Mucosa of descending colon (tissue), 3 donors: ENCODE measurements at regions not wholly inside any gene's neighbourhood (a gene's known extent, or its start where the extent isn't known, plus 50 kb on each side); places are given as distances from the start of the nearest gene placed in this dataset.
A peak's percentile ranks its signal among the peaks of the same experiment; 100 is the strongest.
"Not testable (repeated sequence)": the region's sequence is repeated elsewhere in the genome, so short reads cannot be mapped to it uniquely, and the experiment has no call there.

Experiments
- ATAC-seq: fragments of 200-7000 bp; cut with Tn5 transposase; one replicate; pipeline ENCODE4 v1.9.1; 2020; ENCODE audit warnings: mild to moderate bottlenecking, moderate library complexity
- DNase-seq, 3 donors: peaks; one replicate each; pipeline ENCODE4 v3.0.0-alpha.2; 2020
- H3K36me3 ChIP-seq: fragments of 200-600 bp; one replicate; pipeline ENCODE4 v1.8.0; 2021; ENCODE audit warnings: low read depth, mild to moderate bottlenecking
- H3K4me1 ChIP-seq: fragments of 200-600 bp; one replicate; pipeline ENCODE4 v1.8.0; 2021; ENCODE audit warnings: low read depth, mild to moderate bottlenecking
- H3K4me3 ChIP-seq: fragments of 200-600 bp; one replicate; pipeline ENCODE4 v1.8.0; 2021; ENCODE audit warnings: mild to moderate bottlenecking
- H3K9me3 ChIP-seq: fragments of 200-600 bp; one replicate; pipeline ENCODE4 v1.8.0; 2021; ENCODE audit warnings: mild to moderate bottlenecking
- intact Hi-C, 2 donors: fragments of 100-400 bp; cut with DNase I in 1 of 2; cut with micrococcal nuclease in 1 of 2; formaldehyde crosslinking; loops; one replicate each; pipeline versions ENCODE4 v1.11.0 to v1.11.1; 2022; cut with DNase I, micrococcal nuclease
- TF ChIP-seq, protein P1 (sequence below): fragments of 200-600 bp; IDR thresholded peaks from one replicate; pipeline ENCODE4 v1.8.0; 2022; ENCODE audit warnings: antibody characterized with exemption, mild to moderate bottlenecking
- donor health status: DM: no; HTN: no; CAD: no; lungs with moderate emphysema.
- donor health status: DM: no; HTN: no; CAD: no.
- donor health status: DM: no; HTN: yes; CAD: no.

DNA sequence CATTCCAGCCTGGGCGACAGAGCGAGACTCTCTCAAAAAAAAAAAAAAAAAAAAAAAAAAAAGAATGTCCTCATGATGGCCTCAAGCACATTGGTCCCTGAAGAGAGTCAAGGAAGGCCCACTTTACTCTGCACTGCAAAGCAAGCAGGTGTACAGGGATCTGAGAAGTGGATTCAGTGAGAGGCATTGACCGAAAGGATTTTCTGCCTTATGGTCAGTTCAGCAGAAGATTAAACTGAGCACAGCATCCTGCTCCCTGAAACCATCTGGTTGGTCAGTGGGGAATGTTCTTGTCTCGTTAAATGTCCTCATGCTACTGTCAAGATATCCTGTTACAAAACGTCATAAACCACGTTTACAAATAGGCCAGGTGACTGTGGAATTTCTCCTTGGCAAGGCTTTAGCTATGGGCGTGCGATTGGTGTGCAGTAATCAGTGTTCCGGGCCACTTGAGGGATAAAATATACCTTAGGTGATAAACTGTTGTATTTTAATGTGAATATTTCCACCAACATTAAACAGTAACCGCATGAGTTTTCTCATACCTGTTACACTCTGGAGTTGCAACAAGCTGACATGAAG is 195.0 kb downstream of the ADRA2C start:
- ATAC-seq, intact Hi-C loops, H3K4me3 ChIP-seq, H3K36me3 ChIP-seq, H3K9me3 ChIP-seq, H3K4me1 ChIP-seq: not testable (repeated sequence)
- DNase-seq: peak in 1 of 3 donors; percentile 35

DNA sequence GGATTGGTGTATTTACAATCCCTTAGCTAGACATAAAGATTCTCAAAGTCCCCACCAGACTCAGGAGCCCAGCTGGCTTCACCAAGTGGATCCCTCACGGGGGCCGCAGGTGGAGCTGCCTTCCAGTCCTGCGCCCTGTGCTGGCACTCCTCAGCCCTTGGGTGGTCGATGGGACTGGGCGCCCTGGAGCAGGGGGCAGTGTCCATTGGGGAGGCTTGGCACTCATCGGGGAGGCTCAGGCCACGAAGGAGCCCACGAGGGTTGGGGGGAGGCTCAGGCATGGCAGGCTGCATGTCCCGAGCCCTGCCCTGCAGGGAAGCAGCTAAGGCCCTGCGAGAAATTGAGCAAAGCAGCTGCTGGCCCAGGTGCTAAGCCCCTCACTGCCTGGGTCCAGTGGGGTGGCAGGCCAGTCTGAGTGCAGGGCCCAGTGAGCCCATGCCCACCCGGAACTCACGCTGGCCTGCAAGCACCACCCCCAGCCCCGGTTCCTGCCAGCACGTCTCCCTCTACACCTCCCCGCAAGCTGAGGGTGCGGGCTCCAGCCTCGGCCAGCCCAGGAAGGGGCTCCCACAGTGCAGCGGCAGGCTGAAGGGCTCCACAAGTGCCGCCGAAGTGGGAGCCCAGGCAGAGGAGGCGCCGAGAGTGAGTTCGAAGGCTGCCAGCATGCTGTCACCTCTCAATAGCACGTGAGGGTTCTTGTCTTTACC is 198.5 kb downstream of the ADRA2C start:
- intact Hi-C loops: not testable (repeated sequence)

DNA sequence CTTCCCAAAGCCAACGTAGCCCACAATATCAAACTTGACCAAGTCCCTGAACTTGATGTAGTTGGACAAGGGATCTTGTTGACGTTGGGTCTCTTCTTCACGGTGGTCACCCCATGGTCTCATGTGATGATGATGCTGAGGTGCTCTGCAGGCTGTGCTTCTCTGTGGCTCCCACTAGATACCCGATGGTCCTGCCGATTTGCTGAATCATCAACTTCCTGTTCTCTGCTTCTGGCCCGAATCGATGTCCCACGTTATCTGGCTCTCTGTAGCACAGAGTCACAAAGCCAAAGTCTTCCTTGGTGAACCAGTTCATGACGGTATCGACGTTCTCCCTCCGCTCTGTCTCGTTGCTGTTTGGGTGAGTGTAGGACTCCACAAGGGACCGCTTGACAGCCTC is 201.0 kb downstream of the ADRA2C start:
- ATAC-seq, DNase-seq, H3K9me3 ChIP-seq, H3K4me3 ChIP-seq, intact Hi-C loops, H3K4me1 ChIP-seq, H3K36me3 ChIP-seq: not testable (repeated sequence)

More for the DNA sequence above, 198.5 kb downstream of the ADRA2C start:
- H3K4me3 ChIP-seq, ATAC-seq, H3K9me3 ChIP-seq, H3K36me3 ChIP-seq, DNase-seq, H3K4me1 ChIP-seq: not testable (repeated sequence)

DNA sequence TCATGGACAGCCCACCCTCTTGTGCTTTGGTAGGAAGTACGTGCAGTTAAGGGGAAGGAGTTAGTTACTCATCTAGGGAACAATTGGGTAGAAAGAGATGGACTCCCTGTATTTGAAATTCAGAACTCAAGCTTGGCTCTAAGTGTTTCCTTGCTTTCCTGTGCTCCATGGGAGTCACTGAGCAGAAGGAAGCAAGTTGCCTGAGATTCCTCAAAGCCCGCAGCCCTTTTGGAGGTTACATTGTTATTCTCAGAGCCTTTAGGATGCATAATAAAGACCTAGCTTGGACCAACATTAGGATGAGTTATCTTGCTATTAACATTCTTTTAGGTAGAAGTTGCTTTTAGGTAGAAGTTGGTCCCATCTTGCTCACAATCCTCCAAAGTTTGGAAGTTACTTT is 206.4 kb downstream of the ADRA2C start:
- H3K36me3 ChIP-seq, intact Hi-C loops, DNase-seq, H3K9me3 ChIP-seq, H3K4me1 ChIP-seq, H3K4me3 ChIP-seq, ATAC-seq: not testable (repeated sequence)

DNA sequence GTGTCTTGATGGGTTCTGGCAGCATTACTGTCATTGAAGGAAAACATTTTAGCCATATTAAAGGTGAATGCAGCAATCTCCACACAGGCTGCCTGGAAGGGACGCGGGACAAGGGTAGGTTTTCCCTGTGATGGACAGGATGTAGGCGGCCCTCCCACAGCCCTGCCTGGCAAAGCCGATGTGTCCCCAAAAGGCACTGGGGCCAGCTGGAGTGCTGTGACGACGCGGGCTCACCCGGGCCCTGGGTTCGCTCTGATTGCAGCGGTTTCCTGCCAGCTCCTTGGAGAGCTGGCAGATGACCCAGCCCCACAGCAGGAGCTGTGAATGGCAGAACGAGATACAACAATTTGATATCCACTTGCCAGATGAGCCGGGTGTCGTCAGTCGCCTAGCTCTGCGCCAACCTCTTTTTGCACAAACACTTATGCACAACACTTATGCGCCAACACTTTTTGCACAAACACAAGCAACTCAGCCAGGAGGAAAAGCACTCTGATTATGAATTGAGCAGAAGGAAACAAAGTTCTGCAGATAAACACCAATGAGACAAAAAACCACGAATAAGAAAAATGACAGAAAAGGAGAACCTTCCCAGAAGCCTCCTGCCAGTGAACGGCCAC is 207.5 kb downstream of the ADRA2C start:
- H3K36me3 ChIP-seq, H3K4me1 ChIP-seq, H3K9me3 ChIP-seq, ATAC-seq, H3K4me3 ChIP-seq, intact Hi-C loops, DNase-seq: not testable (repeated sequence)

DNA sequence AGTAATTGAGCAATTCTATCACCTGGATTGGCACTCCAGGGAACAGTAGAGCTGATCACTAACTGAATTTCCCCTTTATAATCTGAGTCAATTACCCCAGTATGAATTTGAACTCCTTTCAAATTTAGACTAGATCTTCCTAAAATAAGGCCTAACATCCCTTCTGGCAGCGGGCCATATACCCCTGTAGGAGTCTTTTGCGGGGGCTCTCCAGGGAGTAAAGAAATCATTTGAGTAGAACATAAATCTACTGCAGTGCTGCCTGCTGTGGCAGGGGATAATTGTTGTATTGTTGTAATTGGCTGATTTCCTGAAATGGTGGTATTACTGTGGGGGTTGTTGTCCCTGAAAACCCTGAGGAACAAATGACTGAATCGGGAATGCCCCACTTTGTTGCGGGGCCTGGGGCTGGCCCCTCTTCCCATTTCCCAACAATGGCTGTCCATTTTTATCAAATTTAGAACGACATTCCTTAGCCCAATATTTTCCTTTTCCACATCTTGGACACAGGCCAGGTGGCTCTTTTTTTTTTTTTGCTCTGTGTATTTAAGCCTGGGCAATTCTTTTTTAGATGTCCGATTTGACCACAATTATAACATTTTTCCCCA is 217.4 kb downstream of the ADRA2C start:
- H3K9me3 ChIP-seq, H3K4me1 ChIP-seq, H3K36me3 ChIP-seq, ATAC-seq, H3K4me3 ChIP-seq, DNase-seq: not testable (repeated sequence)
- intact Hi-C loops: loop anchor here in 1 of 2 donors (10.0 kb wide), 1 partner anchor 121 kb away; no protein-coding TSS in a partner anchor

DNA sequence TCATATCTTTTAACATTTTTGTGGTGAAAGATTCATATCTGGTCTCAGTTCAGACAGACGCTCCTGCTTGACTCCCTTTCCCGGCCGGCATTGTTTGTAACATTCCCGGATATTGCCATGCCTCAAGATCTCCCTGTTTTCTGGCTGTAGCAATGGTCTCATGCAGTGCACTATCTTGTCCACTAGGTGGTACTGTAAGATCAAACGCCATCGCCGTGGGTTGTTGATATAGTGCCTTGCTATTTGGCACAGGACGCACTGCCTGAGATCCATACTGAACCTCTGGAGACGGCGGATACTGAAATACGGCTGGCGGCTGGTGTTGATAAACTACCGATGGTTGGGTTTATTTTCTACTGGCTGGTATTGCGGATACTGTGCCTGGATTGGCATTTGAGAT is 218.6 kb downstream of the ADRA2C start:
- TF ChIP-seq, protein P1, sequence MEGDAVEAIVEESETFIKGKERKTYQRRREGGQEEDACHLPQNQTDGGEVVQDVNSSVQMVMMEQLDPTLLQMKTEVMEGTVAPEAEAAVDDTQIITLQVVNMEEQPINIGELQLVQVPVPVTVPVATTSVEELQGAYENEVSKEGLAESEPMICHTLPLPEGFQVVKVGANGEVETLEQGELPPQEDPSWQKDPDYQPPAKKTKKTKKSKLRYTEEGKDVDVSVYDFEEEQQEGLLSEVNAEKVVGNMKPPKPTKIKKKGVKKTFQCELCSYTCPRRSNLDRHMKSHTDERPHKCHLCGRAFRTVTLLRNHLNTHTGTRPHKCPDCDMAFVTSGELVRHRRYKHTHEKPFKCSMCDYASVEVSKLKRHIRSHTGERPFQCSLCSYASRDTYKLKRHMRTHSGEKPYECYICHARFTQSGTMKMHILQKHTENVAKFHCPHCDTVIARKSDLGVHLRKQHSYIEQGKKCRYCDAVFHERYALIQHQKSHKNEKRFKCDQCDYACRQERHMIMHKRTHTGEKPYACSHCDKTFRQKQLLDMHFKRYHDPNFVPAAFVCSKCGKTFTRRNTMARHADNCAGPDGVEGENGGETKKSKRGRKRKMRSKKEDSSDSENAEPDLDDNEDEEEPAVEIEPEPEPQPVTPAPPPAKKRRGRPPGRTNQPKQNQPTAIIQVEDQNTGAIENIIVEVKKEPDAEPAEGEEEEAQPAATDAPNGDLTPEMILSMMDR: peak; percentile 38
- H3K36me3 ChIP-seq, H3K9me3 ChIP-seq, DNase-seq, H3K4me3 ChIP-seq, ATAC-seq, H3K4me1 ChIP-seq: not testable (repeated sequence)
- intact Hi-C loops: loop anchor here in 1 of 2 donors (10.0 kb wide), 1 partner anchor 120 kb away; no protein-coding TSS in a partner anchor

DNA sequence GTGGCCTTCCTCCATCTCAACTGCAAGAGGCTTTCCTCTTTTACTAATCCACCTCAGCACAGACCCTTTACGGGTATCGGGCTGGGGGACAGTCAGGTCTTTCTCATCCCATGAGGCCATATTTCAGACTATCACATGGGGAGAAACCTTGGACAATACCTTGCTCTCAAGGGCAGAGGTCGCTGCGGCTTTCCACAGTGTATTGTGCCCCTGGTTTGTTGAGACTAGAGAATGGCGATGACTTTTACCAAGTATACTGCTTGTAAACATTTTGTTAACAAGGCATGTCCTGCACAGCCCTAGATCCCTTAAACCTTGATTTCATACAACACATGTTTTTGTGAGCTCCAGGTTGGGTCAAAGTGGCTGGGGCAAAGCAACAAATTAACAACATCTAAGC is 220.2 kb downstream of the ADRA2C start:
- not testable (repeated sequence) for H3K9me3 ChIP-seq, H3K36me3 ChIP-seq, DNase-seq, H3K4me1 ChIP-seq, ATAC-seq, H3K4me3 ChIP-seq
- intact Hi-C loops: loop anchor here in 1 of 2 donors (10.0 kb wide), 1 partner anchor 118 kb away; no protein-coding TSS in a partner anchor

DNA sequence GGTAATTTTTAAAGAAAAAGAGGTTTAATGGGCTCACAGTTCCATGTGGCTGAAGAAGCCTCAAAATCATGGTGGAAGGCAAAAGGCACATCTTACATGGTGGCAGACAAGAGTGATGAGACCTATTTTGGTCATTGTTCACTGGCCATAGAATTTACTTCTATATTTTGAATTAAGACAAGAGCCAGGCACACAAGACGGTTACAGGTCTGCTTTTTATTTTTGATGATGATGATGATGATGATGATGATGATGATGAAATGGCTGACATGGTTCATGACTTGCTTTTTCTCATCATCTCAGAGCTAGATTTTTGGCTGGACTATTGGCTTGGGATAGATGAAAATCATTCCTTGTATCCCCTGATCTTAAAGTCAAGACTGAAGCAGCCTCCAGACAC is 229.3 kb downstream of the OTOP1 start:
- intact Hi-C loops, H3K4me3 ChIP-seq, ATAC-seq, H3K36me3 ChIP-seq, H3K4me1 ChIP-seq, H3K9me3 ChIP-seq, DNase-seq: not testable (repeated sequence)

DNA sequence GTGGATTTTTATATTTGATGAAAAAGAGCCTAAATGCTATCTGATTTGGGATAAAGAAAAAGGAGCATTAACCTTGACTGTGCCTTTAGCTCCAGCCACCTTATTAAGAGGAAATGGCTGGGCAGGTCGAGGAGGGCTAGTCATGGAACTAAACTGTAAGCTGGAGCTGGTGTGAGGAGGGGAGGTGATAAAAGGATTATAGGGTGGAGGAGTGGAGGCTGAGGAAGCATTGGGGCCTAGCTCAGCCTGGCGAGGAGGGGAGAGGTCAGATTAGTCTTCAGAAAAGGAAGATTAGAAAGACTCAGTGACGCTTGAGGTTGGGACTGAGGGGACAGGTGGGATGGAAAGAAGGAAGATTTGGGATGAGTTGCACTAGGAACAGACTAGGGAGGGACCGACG is 222.7 kb downstream of the OTOP1 start:
- ATAC-seq, intact Hi-C loops, H3K9me3 ChIP-seq, H3K4me1 ChIP-seq, H3K4me3 ChIP-seq, DNase-seq, H3K36me3 ChIP-seq: not testable (repeated sequence)

DNA sequence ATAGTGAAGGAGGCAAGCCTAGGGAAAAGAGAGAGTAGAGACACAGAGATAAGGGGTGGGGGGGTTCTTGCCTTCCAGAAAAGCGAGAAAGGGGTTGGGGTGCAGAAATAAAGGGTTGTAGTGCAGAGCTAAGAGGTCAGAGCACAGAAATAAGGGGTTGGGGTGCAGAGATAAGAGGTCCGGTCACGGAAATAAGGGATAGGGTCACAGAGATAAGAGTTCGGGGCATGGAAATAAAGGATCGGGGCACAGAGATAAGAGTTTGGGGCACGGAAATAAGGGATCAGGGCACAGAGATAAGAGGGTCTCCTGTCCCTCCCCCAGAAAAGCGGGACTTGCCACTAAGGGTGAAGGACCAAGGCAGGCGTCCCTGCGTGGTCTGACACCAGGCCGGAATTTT is 222.0 kb downstream of the OTOP1 start:
- H3K4me3 ChIP-seq, H3K36me3 ChIP-seq, H3K9me3 ChIP-seq, DNase-seq, intact Hi-C loops, ATAC-seq, H3K4me1 ChIP-seq: not testable (repeated sequence)

DNA sequence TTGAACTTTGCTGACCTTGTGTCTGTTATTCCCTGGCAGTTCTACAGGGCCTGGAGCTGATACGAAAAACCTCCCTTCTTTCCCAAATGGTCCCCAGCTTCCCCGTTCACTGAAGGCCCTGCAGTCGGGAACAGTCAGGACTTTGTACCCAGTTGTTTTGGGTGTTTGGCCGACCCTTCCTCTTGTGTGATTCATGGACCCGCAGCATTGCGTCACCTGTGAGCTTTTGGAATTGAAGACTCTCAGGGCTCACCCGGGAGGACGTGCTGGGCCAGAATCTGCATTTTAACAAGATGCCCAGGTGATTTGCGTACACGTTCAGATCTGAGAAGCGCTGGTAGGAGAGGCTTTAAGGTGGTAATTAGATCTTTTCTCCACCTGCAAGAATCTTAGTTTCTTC is 220.4 kb downstream of the OTOP1 start:
- DNase-seq, H3K9me3 ChIP-seq, H3K36me3 ChIP-seq, H3K4me1 ChIP-seq, H3K4me3 ChIP-seq, ATAC-seq, intact Hi-C loops: not testable (repeated sequence)

DNA sequence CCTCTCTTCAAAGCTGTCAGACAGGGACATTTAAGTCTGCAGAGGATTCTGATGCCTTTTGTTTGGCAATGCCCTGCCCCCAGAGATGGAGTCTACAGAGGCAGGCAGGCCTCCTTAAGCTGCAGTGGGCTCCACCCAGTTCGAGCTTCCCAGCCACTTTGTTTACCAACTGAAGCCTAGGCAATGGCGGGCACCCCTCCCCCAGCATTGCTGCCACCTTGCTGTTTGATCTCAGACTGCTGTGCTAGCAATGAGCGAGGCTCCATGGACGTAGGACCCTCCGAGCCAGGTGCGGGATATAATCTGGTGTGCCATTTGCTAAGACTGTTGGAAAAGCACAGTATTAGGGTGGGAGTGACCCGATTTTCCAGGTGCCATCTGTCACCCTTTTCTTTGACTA is 207.7 kb downstream of the OTOP1 start:
- ATAC-seq, H3K36me3 ChIP-seq, H3K4me3 ChIP-seq, intact Hi-C loops, H3K9me3 ChIP-seq, H3K4me1 ChIP-seq: not testable (repeated sequence)
- peak; percentile 57 to 66 (median 60) for DNase-seq
